ENCODE measurements at regions not wholly inside any gene's neighbourhood (a gene's known extent, or its start where the extent isn't known, plus 50 kb on each side); places are given as distances from the start of the nearest gene placed in this dataset.
"Not testable (repeated sequence)": the region's sequence is repeated elsewhere in the genome, so short reads cannot be mapped to it uniquely, and the experiment has no call there.

GRCh38 chr7:131625345-131625744 lies 68.9 kb upstream of the PODXL start:
- not testable (repeated sequence) for TF ChIP-seq EZH2 (IDR thresholded peaks at IDR 0.05); POLR2AphosphoS5 (IDR thresholded peaks at IDR 0.05; ENCODE audit: borderline replicate concordance, low read depth, low read length); FOXP2 (optimal IDR thresholded peaks at IDR 0.05; ENCODE audit: control extremely low read depth, extremely low read length, insufficient read depth)
